ENCODE measurements at regions not wholly inside any gene's neighbourhood (a gene's known extent, or its start where the extent isn't known, plus 50 kb on each side); places are given as distances from the start of the nearest gene placed in this dataset.

DNA sequence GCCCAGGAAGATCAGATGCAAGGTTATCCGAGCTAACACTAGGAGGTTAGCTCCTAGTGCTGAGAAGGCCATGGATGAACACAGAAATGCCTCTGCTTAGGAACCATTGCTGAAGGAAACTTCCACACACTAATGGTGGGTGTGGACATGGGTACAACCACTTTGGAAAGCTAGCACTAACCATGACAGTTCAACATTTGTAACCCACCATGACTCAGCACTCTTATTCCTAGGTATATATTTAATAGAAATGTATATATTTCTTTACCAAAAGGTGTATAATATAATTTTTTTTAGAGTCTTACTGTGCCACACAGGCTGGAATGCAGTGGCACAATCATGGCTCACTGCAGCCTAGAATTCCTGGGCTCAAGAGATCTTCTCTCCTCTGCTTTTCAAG, 85.3 kb upstream of the BTBD3 start:
- TF ChIP-seq POLR2A (IDR thresholded peaks at IDR 0.05) (no peak), EP300 (IDR thresholded peaks at IDR 0.05) (no peak), POLR2AphosphoS5 (IDR thresholded peaks at IDR 0.05) (no peak), CTCF (IDR thresholded peaks at IDR 0.05) (no peak)

GRCh38 chr20:11832851-11833250, 84.8 kb upstream of the BTBD3 start:
- TF ChIP-seq CTCF (IDR thresholded peaks at IDR 0.05) (no peak), POLR2A (IDR thresholded peaks at IDR 0.05) (no peak), EP300 (IDR thresholded peaks at IDR 0.05) (no peak), POLR2AphosphoS5 (IDR thresholded peaks at IDR 0.05) (no peak)
- Histone ChIP-seq H3K4me1 (peaks cover 0 to 3% (median 0%) of the 10 kb centered on the region in 4 donors), H3K4me3 (no peak overlapping the region), H3K9me3 (peaks cover 0 to 5% (median 0%) of the 10 kb centered on the region in 4 donors), H3K36me3 (no peaks in the 10 kb centered on the region), H3K27me3 (no peaks in the 10 kb centered on the region), H3K27ac (no peak overlapping the region)
- DNase-seq: no peak
- intact Hi-C loops (cut with DNase I): no loop called here
- WGBS, 2 donors: 0% methylated on average over 1 of the region's 1 CpG

More for the DNA sequence above, 85.3 kb upstream of the BTBD3 start:
- H3K27ac ChIP-seq: no peak overlapping the region
- H3K27me3 ChIP-seq: no peaks in the 10 kb centered on the region
- H3K4me3 ChIP-seq: no peak overlapping the region
- peaks cover 0 to 3% (median 0%) of the 10 kb centered on the region in 4 donors for H3K4me1 ChIP-seq
- no peaks in the 10 kb centered on the region for H3K36me3 ChIP-seq
- WGBS, 2 donors: 86 to 87% methylated on average over 1 of the region's 1 CpG
- peaks cover 0 to 5% (median 0%) of the 10 kb centered on the region in 4 donors for H3K9me3 ChIP-seq
- no peak for DNase-seq
- intact Hi-C loops (cut with DNase I): no loop called here

DNA sequence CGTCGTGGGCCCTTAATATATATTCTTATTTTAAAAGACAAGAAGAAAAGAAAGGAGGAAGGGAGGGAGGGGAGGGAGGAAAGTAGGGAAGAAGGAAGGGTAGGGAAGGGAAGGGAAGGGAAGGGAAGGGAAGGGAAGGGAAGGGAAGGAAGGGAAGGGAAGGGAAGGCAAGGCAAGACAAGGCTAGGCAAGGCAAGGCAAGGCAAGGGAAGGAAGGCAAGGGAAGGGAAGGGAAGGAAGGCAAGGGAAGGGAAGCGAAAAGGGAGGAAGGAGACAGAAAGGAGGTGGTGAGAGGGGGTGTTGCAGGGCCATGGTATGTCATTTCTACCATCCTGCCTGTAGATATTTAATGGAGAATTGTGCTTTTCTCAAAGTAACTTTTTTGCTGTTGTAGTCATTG, 83.9 kb upstream of the BTBD3 start:
- Histone ChIP-seq H3K27ac (no peak overlapping the region), H3K27me3 (no peaks in the 10 kb centered on the region), H3K4me1 (peaks cover 0 to 3% (median 0%) of the 10 kb centered on the region in 4 donors), H3K36me3 (no peaks in the 10 kb centered on the region), H3K9me3 (peaks cover 0 to 5% (median 0%) of the 10 kb centered on the region in 4 donors), H3K4me3 (no peak overlapping the region)
- DNase-seq: no peak
- no peak for TF ChIP-seq EP300 (IDR thresholded peaks at IDR 0.05)
- no peak for TF ChIP-seq POLR2A (IDR thresholded peaks at IDR 0.05)
- no peak for TF ChIP-seq CTCF (IDR thresholded peaks at IDR 0.05)
- no peak for TF ChIP-seq POLR2AphosphoS5 (IDR thresholded peaks at IDR 0.05)
- WGBS, 2 donors: 90 to 92% methylated on average over 3 of the region's 3 CpGs
- intact Hi-C loops (cut with DNase I): no loop called here

DNA sequence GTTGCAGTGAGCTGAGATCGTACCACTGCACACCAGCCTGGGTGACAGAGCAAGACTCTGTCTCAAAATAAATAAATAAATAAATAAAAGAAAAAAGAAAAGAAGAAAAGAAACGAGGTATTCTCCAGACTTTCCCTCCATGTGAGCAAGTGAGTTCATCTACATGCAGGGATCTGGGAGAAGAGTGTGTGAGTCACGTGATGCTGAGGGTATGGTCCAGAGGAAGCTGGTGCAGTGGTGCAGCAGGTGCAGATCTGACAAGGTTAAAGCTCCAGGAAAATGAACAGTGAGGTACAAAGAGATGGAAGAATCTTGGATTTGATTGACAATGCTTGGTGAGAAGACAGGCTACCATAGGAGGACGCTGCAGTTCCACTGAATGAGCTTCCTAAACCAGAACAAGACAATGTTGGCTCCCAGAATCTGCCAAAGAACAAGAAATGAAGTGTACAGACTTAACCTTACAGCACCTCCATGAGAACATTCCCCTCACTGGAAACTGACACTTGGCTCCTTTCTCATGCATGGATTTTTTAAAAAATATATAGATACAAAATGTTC, 79.5 kb upstream of the BTBD3 start:
- Histone ChIP-seq H3K36me3 (no peaks in the 10 kb centered on the region), H3K9me3 (peaks cover 0 to 5% (median 0%) of the 10 kb centered on the region in 4 donors), H3K4me1 (no peaks in the 10 kb centered on the region), H3K4me3 (no peak overlapping the region), H3K27ac (no peak overlapping the region), H3K27me3 (no peaks in the 10 kb centered on the region)
- intact Hi-C loops (cut with DNase I): no loop called here
- TF ChIP-seq POLR2AphosphoS5 (IDR thresholded peaks at IDR 0.05) (no peak), EP300 (IDR thresholded peaks at IDR 0.05) (no peak), POLR2A (IDR thresholded peaks at IDR 0.05) (no peak), CTCF (IDR thresholded peaks at IDR 0.05) (no peak)
- 70 to 84% methylated on average over 4 of the region's 4 CpGs for WGBS, 2 donors
- no peak for DNase-seq

DNA sequence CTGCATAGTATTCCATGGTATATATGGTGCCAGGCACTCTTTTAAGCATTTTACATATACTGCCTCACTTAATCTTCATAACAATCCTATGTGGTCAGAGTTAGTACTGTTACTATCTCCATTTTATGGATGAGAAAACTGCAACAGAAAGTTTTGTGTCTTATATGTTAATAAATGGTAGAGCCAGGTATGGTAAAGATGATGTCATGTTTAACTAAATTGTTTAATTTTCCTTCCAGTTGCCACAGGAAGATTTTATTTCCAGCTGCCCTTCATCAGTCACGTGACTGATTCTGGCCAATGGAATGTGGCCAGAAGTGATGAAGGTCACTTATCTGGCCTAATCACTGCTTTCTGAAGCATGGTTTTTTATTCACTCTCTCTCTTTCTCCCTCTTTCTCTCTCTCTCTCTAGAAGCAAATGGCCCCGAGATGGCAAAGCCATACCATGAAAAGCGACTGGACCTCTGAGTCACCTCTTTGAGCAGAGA, 75.7 kb upstream of the BTBD3 start:
- H3K36me3 ChIP-seq: no peaks in the 10 kb centered on the region
- no peak for TF ChIP-seq POLR2A (IDR thresholded peaks at IDR 0.05)
- TF ChIP-seq EP300 (IDR thresholded peaks at IDR 0.05): no peak
- TF ChIP-seq POLR2AphosphoS5 (IDR thresholded peaks at IDR 0.05): no peak
- TF ChIP-seq CTCF (IDR thresholded peaks at IDR 0.05): no peak
- no peak for DNase-seq
- H3K27me3 ChIP-seq: no peaks in the 10 kb centered on the region
- intact Hi-C loops (cut with DNase I): no loop called here
- H3K9me3 ChIP-seq: no peaks in the 10 kb centered on the region
- H3K27ac ChIP-seq: no peak overlapping the region
- no peak overlapping the region for H3K4me3 ChIP-seq
- H3K4me1 ChIP-seq: no peaks in the 10 kb centered on the region
- 89 to 91% methylated on average over 3 of the region's 3 CpGs for WGBS, 2 donors

All from sigmoid colon (tissue), 6 donors.